Urothelium cell line (cell line): ENCODE measurements at regions not wholly inside any gene's neighbourhood (a gene's known extent, or its start where the extent isn't known, plus 50 kb on each side); places are given as distances from the start of the nearest gene placed in this dataset.

Experiments
- DNase-seq: peaks from one replicate; pipeline ENCODE4 v3.0.0; 2011; ENCODE audit warnings: low spot score, mixed read lengths
- FAIRE-seq: peaks from 2 replicates; lab custom pipeline; 2011; peaks lifted over from hg19 to GRCh38; lab: Jason Lieb, UNC

GRCh38 chr5:171623551-171624097 lies 162.0 kb upstream of the SMIM23 start:
- DNase-seq (no peak), FAIRE-seq (no peak)

GRCh38 chr5:171624396-171624795 lies 161.2 kb upstream of the SMIM23 start:
- no peak for FAIRE-seq
- DNase-seq = no peak

GRCh38 chr5:171625646-171626045 lies 160.0 kb upstream of the SMIM23 start:
- no peak for FAIRE-seq
- DNase-seq = no peak

GRCh38 chr5:171627936-171628632 lies 157.5 kb upstream of the SMIM23 start:
- FAIRE-seq = no peak
- no peak for DNase-seq

- FAIRE-seq = no peak
- no peak for DNase-seq
Measured at GRCh38 chr5:171628633-171628974, 157.0 kb upstream of the SMIM23 start.

- no peak for DNase-seq
- FAIRE-seq = no peak
Measured at GRCh38 chr5:171629221-171629620, 156.4 kb upstream of the SMIM23 start.

GRCh38 chr5:171629628-171630349 lies 155.8 kb upstream of the SMIM23 start:
- DNase-seq = peak; percentile 90
- FAIRE-seq = no peak

GRCh38 chr5:171630350-171631065 lies 155.1 kb upstream of the SMIM23 start:
- DNase-seq = no peak
- no peak for FAIRE-seq

- DNase-seq (no peak), FAIRE-seq (no peak)
Measured at GRCh38 chr5:171632616-171633015, 153.0 kb upstream of the SMIM23 start.

GRCh38 chr5:171633776-171634470 lies 151.7 kb upstream of the SMIM23 start:
- FAIRE-seq = no peak
- DNase-seq = no peak

- no peak for FAIRE-seq
- DNase-seq = no peak
Measured at GRCh38 chr5:171634511-171634910, 151.1 kb upstream of the SMIM23 start.

GRCh38 chr5:171635028-171635427 lies 150.6 kb upstream of the SMIM23 start:
- DNase-seq = no peak
- no peak for FAIRE-seq

GRCh38 chr5:171635561-171636245 lies 149.9 kb upstream of the SMIM23 start:
- DNase-seq = no peak
- no peak for FAIRE-seq

GRCh38 chr5:171637811-171638210 lies 147.8 kb upstream of the SMIM23 start:
- no peak for DNase-seq
- no peak for FAIRE-seq

GRCh38 chr5:171639205-171639621 lies 146.4 kb upstream of the SMIM23 start:
- FAIRE-seq (no peak), DNase-seq (no peak)

- FAIRE-seq (no peak), DNase-seq (no peak)
Measured at GRCh38 chr5:171639966-171640365, 145.7 kb upstream of the SMIM23 start.

GRCh38 chr5:171640480-171640879 lies 145.1 kb upstream of the SMIM23 start:
- DNase-seq = no peak
- FAIRE-seq = no peak

GRCh38 chr5:171641891-171642290 lies 143.7 kb upstream of the SMIM23 start:
- DNase-seq (no peak), FAIRE-seq (no peak)

GRCh38 chr5:171642894-171643293 lies 142.7 kb upstream of the SMIM23 start:
- FAIRE-seq = no peak
- no peak for DNase-seq

GRCh38 chr5:171644536-171644935 lies 141.1 kb upstream of the SMIM23 start:
- DNase-seq (no peak), FAIRE-seq (no peak)
